ENCODE measurements at regions not wholly inside any gene's neighbourhood (a gene's known extent, or its start where the extent isn't known, plus 50 kb on each side); places are given as distances from the start of the nearest gene placed in this dataset.

- no peaks in the 10 kb centered on the region for H3K36me3 ChIP-seq (ENCODE audit: control insufficient read depth, insufficient read depth, low read length)
- no peak overlapping the region for H3K4me3 ChIP-seq (ENCODE audit: low read depth, low read length)
- no peak overlapping the region for H3K9ac ChIP-seq
- TF ChIP-seq, protein P1, sequence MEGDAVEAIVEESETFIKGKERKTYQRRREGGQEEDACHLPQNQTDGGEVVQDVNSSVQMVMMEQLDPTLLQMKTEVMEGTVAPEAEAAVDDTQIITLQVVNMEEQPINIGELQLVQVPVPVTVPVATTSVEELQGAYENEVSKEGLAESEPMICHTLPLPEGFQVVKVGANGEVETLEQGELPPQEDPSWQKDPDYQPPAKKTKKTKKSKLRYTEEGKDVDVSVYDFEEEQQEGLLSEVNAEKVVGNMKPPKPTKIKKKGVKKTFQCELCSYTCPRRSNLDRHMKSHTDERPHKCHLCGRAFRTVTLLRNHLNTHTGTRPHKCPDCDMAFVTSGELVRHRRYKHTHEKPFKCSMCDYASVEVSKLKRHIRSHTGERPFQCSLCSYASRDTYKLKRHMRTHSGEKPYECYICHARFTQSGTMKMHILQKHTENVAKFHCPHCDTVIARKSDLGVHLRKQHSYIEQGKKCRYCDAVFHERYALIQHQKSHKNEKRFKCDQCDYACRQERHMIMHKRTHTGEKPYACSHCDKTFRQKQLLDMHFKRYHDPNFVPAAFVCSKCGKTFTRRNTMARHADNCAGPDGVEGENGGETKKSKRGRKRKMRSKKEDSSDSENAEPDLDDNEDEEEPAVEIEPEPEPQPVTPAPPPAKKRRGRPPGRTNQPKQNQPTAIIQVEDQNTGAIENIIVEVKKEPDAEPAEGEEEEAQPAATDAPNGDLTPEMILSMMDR (IDR thresholded peaks at IDR 0.05) = no peak
- H3K27ac ChIP-seq = no peak overlapping the region
- H3K27me3 ChIP-seq (ENCODE audit: control insufficient read depth, insufficient read depth, low read length) = no peaks in the 10 kb centered on the region
- H3K4me2 ChIP-seq (ENCODE audit: low read length) = no peak overlapping the region
- H2AFZ ChIP-seq = no peak overlapping the region
- H3K4me1 ChIP-seq = no peaks in the 10 kb centered on the region
- H3K9me3 ChIP-seq (ENCODE audit: control insufficient read depth, low read length) = no peaks in the 10 kb centered on the region
- no peaks in the 10 kb centered on the region for H3K79me2 ChIP-seq
These were observed 102.9 kb downstream of the TRIM29 start for GRCh38 chr11:120034881-120035630.

DNA sequence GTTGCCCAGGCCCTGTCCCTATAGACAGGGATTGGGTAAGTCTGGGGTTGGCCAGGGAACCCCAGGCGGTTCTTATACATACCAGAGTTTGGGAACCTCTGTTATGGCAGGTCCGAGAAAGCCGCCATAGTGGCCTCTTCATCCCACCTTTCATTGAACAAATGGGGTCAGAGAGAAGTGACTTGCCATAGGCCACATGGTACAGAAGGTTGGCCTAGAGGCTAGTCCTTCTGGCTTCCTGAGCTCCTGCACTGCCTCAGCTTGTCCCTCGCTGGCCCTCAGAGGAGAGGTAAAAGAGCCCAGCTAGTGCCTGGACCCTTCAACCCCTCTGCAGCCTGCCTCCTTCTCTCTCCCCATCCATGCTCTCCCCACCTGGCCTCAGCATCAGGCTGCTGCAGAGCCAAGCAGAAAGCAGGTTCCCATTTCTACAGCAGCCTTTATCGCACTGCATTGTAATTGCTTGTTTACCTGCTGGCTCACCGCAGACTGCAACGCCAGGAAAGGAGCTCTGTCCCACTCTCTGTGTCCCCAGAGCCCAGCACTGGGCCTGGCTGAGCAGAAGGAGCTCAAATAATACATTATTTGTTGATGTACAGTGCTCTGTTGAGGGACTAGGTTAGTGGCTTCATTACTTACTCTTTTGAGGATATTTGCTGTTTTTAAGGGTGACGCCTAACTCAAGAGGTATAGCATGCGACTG lies 103.6 kb downstream of the TRIM29 start:
- Histone ChIP-seq H3K27ac (no peak overlapping the region), H3K9me3 (ENCODE audit: control insufficient read depth, low read length) (no peaks in the 10 kb centered on the region), H3K9ac (no peak overlapping the region), H3K4me2 (ENCODE audit: low read length) (no peak overlapping the region), H3K79me2 (no peaks in the 10 kb centered on the region), H3K4me1 (no peaks in the 10 kb centered on the region), H3K27me3 (ENCODE audit: control insufficient read depth, insufficient read depth, low read length) (no peaks in the 10 kb centered on the region), H2AFZ (no peak overlapping the region), H3K4me3 (ENCODE audit: low read depth, low read length) (no peak overlapping the region), H3K36me3 (ENCODE audit: control insufficient read depth, insufficient read depth, low read length) (no peaks in the 10 kb centered on the region)
- TF ChIP-seq, protein P1 (IDR thresholded peaks at IDR 0.05) = no peak

DNA sequence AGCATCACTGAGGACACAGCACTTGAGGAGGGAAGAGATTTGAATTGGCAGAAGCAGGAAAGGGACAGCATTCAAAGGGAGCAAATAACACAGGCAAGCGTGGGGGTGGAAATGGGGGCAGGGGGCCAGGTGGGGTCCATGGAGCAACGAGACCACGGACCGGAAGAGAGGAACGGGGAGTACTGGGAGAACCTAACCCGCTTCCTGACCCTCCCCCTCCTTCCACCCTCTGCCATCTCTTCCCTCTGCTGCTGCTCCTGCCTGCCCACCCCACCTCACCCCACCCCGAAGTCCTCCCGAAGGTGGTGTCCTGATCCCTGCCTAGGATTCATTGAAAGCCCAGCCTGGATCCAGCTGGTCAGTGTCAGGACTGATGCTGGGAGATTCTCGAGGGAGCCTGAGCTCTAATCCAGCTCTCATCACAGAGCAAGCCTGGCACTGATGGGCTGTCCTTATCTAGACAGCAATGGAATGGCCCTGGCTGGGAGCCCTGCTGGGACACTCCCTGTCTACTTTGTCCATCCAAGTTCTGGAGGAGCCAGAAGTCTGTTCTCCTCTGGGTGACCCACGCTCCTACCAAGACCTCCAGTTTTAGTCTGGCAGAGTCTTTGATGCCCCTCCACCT lies 105.0 kb downstream of the TRIM29 start:
- no peak overlapping the region for H3K4me2 ChIP-seq (ENCODE audit: low read length)
- no peaks in the 10 kb centered on the region for H3K36me3 ChIP-seq (ENCODE audit: control insufficient read depth, insufficient read depth, low read length)
- H3K4me3 ChIP-seq (ENCODE audit: low read depth, low read length) = no peak overlapping the region
- no peaks in the 10 kb centered on the region for H3K27me3 ChIP-seq (ENCODE audit: control insufficient read depth, insufficient read depth, low read length)
- TF ChIP-seq, protein P1 (IDR thresholded peaks at IDR 0.05) = no peak
- H3K9me3 ChIP-seq (ENCODE audit: control insufficient read depth, low read length) = no peaks in the 10 kb centered on the region
- H3K79me2 ChIP-seq = no peaks in the 10 kb centered on the region
- no peak overlapping the region for H3K9ac ChIP-seq
- no peak overlapping the region for H3K27ac ChIP-seq
- no peak overlapping the region for H2AFZ ChIP-seq
- no peaks in the 10 kb centered on the region for H3K4me1 ChIP-seq

GRCh38 chr11:120031612-120032600 lies 106.0 kb downstream of the TRIM29 start:
- no peaks in the 10 kb centered on the region for H3K27me3 ChIP-seq (ENCODE audit: control insufficient read depth, insufficient read depth, low read length)
- no peak overlapping the region for H3K4me2 ChIP-seq (ENCODE audit: low read length)
- no peak overlapping the region for H3K27ac ChIP-seq
- no peaks in the 10 kb centered on the region for H3K79me2 ChIP-seq
- H3K36me3 ChIP-seq (ENCODE audit: control insufficient read depth, insufficient read depth, low read length) = no peaks in the 10 kb centered on the region
- H3K4me1 ChIP-seq = no peaks in the 10 kb centered on the region
- no peak overlapping the region for H3K4me3 ChIP-seq (ENCODE audit: low read depth, low read length)
- H3K9ac ChIP-seq = no peak overlapping the region
- H2AFZ ChIP-seq = no peak overlapping the region
- H3K9me3 ChIP-seq (ENCODE audit: control insufficient read depth, low read length) = no peaks in the 10 kb centered on the region
- TF ChIP-seq, protein P1 (IDR thresholded peaks at IDR 0.05) = no peak

All from parathyroid adenoma (tissue), 2 donors.